ENCODE measurements at regions not wholly inside any gene's neighbourhood (a gene's known extent, or its start where the extent isn't known, plus 50 kb on each side); places are given as distances from the start of the nearest gene placed in this dataset.

DNA sequence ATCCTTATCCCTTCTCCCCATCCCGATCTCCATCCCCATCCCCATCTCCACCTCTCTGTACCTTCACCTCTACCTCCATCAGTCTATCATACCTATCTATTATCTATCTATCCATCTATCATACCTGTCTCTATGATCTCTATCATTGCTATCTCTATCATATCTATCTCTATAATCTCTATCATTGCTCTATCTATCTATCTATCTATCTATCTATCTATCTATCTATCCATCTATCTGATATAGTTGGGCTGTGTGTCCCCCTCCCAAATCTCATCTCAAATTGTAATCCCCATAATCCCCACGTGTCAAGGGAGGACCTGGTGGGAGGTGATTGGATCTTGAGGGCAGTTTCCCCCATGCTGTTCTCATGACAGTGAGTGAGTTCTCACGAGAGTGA lies 97.9 kb upstream of the PAXBP1 start:
- no peak overlapping the region for H3K4ac ChIP-seq (replicated peaks; ENCODE audit: insufficient read length, low read depth, low read length)
- no peak overlapping the region for H3K23ac ChIP-seq (ENCODE audit: insufficient read length)
- peaks cover 2% of the 10 kb centered on the region; the same call in 1 of the 2 replicates for H3K23me2 ChIP-seq (ENCODE audit: low read depth, low read length)
- H3K18ac ChIP-seq (ENCODE audit: extremely low read depth, low read length) = no peak overlapping the region
- no peak overlapping the region for H2AFZ ChIP-seq (ENCODE audit: low read length)
- no peak overlapping the region for H3K27ac ChIP-seq (ENCODE audit: low read depth, low read length)
- ChIA-PET POLR2A (ENCODE audit: partially characterized antibody) (no interaction called here), CTCF (ENCODE audit: partially characterized antibody) (no interaction called here)
- H3K56ac ChIP-seq (replicated peaks; ENCODE audit: insufficient read length, low read depth, low read length) = no peak overlapping the region
- no peaks in the 10 kb centered on the region for H4K20me1 ChIP-seq (replicated peaks in 1 of 2; ENCODE audit: control insufficient read depth in 1 of 2, insufficient read depth in 2 of 2, low read length in 2 of 2)
- H3K4me3 ChIP-seq (ENCODE audit: extremely low read depth in 1 of 4, insufficient read depth in 2 of 4, low read depth in 3 of 4, low read length in 4 of 4) = no peak overlapping the region
- FAIRE-seq = no peak
- no peak overlapping the region for H4K8ac ChIP-seq (ENCODE audit: extremely low read depth, insufficient read depth, low read length)
- no peak overlapping the region for H2BK5ac ChIP-seq (ENCODE audit: low read depth, low read length)
- no peak overlapping the region for H4K91ac ChIP-seq (replicated peaks; ENCODE audit: insufficient read length, low read length)
- H3K9ac ChIP-seq (replicated peaks in 1 of 4; ENCODE audit: extremely low read depth in 1 of 4, low read depth in 3 of 4, low read length in 3 of 4) = no peak overlapping the region
- no peak overlapping the region for H2AK5ac ChIP-seq (ENCODE audit: low read depth, low read length)
- H3K79me1 ChIP-seq (ENCODE audit: low read depth, low read length) = no peaks in the 10 kb centered on the region
- H3K4me2 ChIP-seq (ENCODE audit: insufficient read depth in 1 of 2, low read depth in 2 of 2, low read length in 2 of 2) = no peak overlapping the region
- H2BK12ac ChIP-seq (ENCODE audit: low read depth, low read length) = no peak overlapping the region
- H4K5ac ChIP-seq (ENCODE audit: insufficient read length, low read depth, low read length) = no peak overlapping the region
- H3K36me3 ChIP-seq (ENCODE audit: control insufficient read depth in 2 of 4, insufficient read depth in 4 of 4, low read length in 3 of 4) = no peaks in the 10 kb centered on the region
- H3K79me2 ChIP-seq (ENCODE audit: control insufficient read depth in 1 of 2, insufficient read depth in 2 of 2, low read length in 2 of 2) = no peaks in the 10 kb centered on the region
- no peaks in the 10 kb centered on the region for H3K4me1 ChIP-seq (replicated peaks in 1 of 4; ENCODE audit: control insufficient read depth in 3 of 4, insufficient read depth in 4 of 4, low read length in 3 of 4)
- no peaks in the 10 kb centered on the region for H3K27me3 ChIP-seq (replicated peaks in 1 of 4; ENCODE audit: control insufficient read depth in 3 of 4, extremely low read depth in 1 of 4, insufficient read depth in 3 of 4, low read length in 3 of 4)
- WGBS, 2 experiments (ENCODE audit: extremely low coverage in 1 of 2, insufficient coverage in 1 of 2, insufficient read length in 1 of 2, insufficient replicate concordance in 2 of 2, low coverage in 1 of 2, low lambda C conversion rate in 2 of 2, missing lambda C conversion rate in 1 of 2) = 84 to 100% methylated on average over 1 to 3 of the region's 3 CpGs
- H2BK120ac ChIP-seq (replicated peaks; ENCODE audit: low read depth, low read length) = no peak overlapping the region
- no peak overlapping the region for H2BK20ac ChIP-seq (ENCODE audit: low read length)
- H3K9me3 ChIP-seq (ENCODE audit: insufficient read depth in 2 of 2, low read depth in 1 of 2, low read length in 1 of 2) = 0 out of 4 replicates have a peak, but pooled peaks cover 0 to 3% of the 10 kb centered on the region in 2 experiments
- no peak for DNase-seq (ENCODE audit: low read depth in 1 of 2, low spot score in 2 of 2)
- H2BK15ac ChIP-seq (ENCODE audit: low read length) = no peak overlapping the region
- H3K14ac ChIP-seq (ENCODE audit: insufficient read length) = no peak overlapping the region
- TF ChIP-seq BACH1 (IDR thresholded peaks at IDR 0.05; ENCODE audit: low read length) (no peak), POU5F1 (IDR thresholded peaks at IDR 0.05; ENCODE audit: low read depth, low read length) (no peak), CBX5 (IDR thresholded peaks at IDR 0.05; ENCODE audit: low read depth, low read length) (no peak), KDM1A (IDR thresholded peaks at IDR 0.05; ENCODE audit: borderline replicate concordance, low read length) (no peak), GABPA (IDR thresholded peaks at IDR 0.05; ENCODE audit: borderline replicate concordance, insufficient read depth, low read length) (no peak), SIX5 (IDR thresholded peaks at IDR 0.05; ENCODE audit: low read depth, low read length) (no peak)
